HL-60 (cell line): ENCODE measurements at regions not wholly inside any gene's neighbourhood (a gene's known extent, or its start where the extent isn't known, plus 50 kb on each side); places are given as distances from the start of the nearest gene placed in this dataset.
"Not testable (repeated sequence)": the region's sequence is repeated elsewhere in the genome, so short reads cannot be mapped to it uniquely, and the experiment has no call there.

Source experiments
- DNase-seq, 2 experiments: peaks; one replicate each; pipeline ENCODE4 v3.0.0-alpha.2; 2010 to 2020; ENCODE audit warnings: low read depth in 1 of 2, low spot score in 1 of 2
- H3K27ac ChIP-seq: fragments of 250-450 bp; sonication (Bioruptor Pico); replicated peaks from 2 replicates; pipeline ENCODE4 v1.5.1; 2020; ENCODE audit warnings: mild to moderate bottlenecking, moderate library complexity
- H3K27me3 ChIP-seq: fragments of 250-450 bp; sonication (Bioruptor Pico); 2 replicates; pipeline ENCODE4 v1.5.1; 2021; ENCODE audit warnings: mild to moderate bottlenecking, moderate library complexity; ENCODE audit not compliant: insufficient read depth, poor library complexity, severe bottlenecking
- H3K4me3 ChIP-seq: replicated peaks from 2 replicates; pipeline ENCODE4 v1.5.1; 2011; ENCODE audit warnings: mild to moderate bottlenecking, control low read depth, low read length; ENCODE audit not compliant: insufficient read depth
- GABPA ChIP-seq: IDR thresholded peaks from 2 replicates; pipeline ENCODE4 v1.6.1; 2012; ENCODE audit warnings: low read depth
- POLR2AphosphoS5 ChIP-seq: IDR thresholded peaks from 2 replicates; pipeline ENCODE4 v1.6.1; 2012; ENCODE audit warnings: low read depth
- SPI1 ChIP-seq: IDR thresholded peaks from 2 replicates; pipeline ENCODE4 v1.6.1; 2012; ENCODE audit warnings: low read depth, mild to moderate bottlenecking, borderline replicate concordance
- TF ChIP-seq, protein P1 (sequence below): IDR thresholded peaks from 2 replicates; pipeline ENCODE4 v1.6.1; 2012; ENCODE audit warnings: low read depth; ENCODE audit not compliant: insufficient replicate concordance
- TF ChIP-seq, protein P2 (sequence below): IDR thresholded peaks from one replicate; pipeline ENCODE4 v1.5.1; 2011; ENCODE audit warnings: low read length, control low read depth, inconsistent platforms; ENCODE audit not compliant: insufficient read depth

DNA sequence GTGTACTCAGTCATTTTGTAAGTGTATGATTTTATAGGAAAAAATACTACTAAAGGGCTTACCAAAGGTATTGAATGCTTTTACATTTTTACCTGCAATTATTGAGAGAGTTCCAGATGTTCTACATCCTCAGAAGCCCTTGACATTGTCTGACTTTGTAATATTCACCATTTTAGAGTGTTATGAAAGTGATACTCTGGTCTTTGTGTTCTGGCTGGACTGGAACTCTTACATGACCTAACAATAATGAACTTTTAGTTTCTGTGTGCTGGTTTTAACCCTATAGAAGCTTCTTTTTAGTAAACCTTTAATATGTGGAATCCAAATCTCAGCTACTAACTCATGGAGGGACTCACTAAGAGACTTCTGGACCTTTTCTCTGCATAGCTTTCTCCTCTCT is 478.8 kb upstream of the SPANXN1 start:
- H3K4me3 ChIP-seq: no peak overlapping the region
- H3K27me3 ChIP-seq: no peaks in the 10 kb centered on the region
- TF ChIP-seq, protein P1, sequence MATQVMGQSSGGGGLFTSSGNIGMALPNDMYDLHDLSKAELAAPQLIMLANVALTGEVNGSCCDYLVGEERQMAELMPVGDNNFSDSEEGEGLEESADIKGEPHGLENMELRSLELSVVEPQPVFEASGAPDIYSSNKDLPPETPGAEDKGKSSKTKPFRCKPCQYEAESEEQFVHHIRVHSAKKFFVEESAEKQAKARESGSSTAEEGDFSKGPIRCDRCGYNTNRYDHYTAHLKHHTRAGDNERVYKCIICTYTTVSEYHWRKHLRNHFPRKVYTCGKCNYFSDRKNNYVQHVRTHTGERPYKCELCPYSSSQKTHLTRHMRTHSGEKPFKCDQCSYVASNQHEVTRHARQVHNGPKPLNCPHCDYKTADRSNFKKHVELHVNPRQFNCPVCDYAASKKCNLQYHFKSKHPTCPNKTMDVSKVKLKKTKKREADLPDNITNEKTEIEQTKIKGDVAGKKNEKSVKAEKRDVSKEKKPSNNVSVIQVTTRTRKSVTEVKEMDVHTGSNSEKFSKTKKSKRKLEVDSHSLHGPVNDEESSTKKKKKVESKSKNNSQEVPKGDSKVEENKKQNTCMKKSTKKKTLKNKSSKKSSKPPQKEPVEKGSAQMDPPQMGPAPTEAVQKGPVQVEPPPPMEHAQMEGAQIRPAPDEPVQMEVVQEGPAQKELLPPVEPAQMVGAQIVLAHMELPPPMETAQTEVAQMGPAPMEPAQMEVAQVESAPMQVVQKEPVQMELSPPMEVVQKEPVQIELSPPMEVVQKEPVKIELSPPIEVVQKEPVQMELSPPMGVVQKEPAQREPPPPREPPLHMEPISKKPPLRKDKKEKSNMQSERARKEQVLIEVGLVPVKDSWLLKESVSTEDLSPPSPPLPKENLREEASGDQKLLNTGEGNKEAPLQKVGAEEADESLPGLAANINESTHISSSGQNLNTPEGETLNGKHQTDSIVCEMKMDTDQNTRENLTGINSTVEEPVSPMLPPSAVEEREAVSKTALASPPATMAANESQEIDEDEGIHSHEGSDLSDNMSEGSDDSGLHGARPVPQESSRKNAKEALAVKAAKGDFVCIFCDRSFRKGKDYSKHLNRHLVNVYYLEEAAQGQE: no peak
- TF ChIP-seq SPI1 (no peak), GABPA (no peak), POLR2AphosphoS5 (no peak)
- TF ChIP-seq, protein P2, sequence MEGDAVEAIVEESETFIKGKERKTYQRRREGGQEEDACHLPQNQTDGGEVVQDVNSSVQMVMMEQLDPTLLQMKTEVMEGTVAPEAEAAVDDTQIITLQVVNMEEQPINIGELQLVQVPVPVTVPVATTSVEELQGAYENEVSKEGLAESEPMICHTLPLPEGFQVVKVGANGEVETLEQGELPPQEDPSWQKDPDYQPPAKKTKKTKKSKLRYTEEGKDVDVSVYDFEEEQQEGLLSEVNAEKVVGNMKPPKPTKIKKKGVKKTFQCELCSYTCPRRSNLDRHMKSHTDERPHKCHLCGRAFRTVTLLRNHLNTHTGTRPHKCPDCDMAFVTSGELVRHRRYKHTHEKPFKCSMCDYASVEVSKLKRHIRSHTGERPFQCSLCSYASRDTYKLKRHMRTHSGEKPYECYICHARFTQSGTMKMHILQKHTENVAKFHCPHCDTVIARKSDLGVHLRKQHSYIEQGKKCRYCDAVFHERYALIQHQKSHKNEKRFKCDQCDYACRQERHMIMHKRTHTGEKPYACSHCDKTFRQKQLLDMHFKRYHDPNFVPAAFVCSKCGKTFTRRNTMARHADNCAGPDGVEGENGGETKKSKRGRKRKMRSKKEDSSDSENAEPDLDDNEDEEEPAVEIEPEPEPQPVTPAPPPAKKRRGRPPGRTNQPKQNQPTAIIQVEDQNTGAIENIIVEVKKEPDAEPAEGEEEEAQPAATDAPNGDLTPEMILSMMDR: no peak
- no peak overlapping the region for H3K27ac ChIP-seq
- DNase-seq: no peak

DNA sequence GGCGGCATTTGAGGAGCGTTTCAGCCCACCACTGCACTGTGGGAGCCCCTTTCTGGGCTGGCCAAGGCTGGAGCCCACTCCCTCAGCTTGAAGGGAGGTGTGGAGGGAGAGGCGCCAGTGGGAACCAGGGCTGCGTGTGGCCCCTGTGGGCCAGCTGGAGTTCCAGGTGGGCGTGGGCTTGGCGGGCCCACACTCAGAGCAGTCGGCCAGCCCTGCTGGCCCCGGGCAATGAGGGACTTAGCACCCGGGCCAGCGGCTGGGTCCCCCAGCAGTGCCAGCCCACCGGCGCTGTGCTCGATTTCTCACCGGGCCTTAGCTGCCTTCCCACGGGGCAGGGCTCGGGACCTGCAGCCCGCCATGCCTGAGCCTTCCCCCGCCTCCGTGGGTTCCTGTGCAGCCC is 463.8 kb upstream of the SPANXN1 start:
- not testable (repeated sequence) for H3K27me3 ChIP-seq, DNase-seq, H3K27ac ChIP-seq, H3K4me3 ChIP-seq

DNA sequence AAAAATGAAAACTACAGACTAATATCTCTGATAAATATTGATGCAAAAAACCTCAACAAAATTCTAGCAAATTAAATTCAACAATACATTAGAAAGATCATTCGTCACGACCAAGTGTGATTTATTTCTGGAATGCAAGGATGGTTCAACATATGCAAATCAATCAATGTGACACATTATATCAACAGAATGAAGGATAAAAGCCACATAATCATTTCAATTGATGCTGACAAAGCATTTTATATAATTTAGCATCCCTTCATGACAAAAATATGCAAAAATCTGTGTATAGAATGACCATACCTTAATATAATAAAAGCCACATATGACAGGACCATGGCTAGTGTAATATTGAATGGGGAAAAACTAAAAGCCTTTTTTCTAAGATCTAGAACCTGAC is 457.2 kb upstream of the SPANXN1 start:
- DNase-seq: no peak
- no peak for TF ChIP-seq GABPA
- no peak for TF ChIP-seq POLR2AphosphoS5
- TF ChIP-seq, protein P1: no peak
- TF ChIP-seq SPI1: no peak
- TF ChIP-seq, protein P2: no peak
- Histone ChIP-seq H3K27me3 (no peaks in the 10 kb centered on the region), H3K4me3 (no peak overlapping the region), H3K27ac (no peak overlapping the region)

DNA sequence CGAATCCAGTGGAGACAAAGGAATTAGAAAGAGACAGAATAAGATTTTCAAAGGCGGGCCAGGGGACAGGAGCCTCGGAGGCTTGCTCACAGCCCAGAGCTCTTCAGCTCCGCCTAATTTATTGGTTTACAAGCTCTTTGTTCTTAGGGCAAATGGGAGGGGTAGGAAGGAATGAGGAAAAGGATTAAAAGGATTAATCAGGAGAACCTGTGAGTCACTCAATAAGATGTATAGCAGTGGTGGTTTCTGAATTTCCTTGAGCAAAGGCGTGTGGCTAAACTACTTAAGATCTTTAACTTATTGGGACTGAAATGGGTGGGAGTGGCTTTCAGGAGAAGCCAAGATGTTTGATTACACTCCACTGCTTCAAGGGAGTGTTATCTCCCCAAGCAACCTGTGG is 456.0 kb upstream of the SPANXN1 start:
- no peak overlapping the region for H3K27ac ChIP-seq
- no peak for DNase-seq
- TF ChIP-seq, protein P1: no peak
- TF ChIP-seq, protein P2: no peak
- TF ChIP-seq POLR2AphosphoS5 (no peak), SPI1 (no peak), GABPA (no peak)

More for the DNA sequence above, 456.0 kb upstream of the SPANXN1 start:
- Histone ChIP-seq H3K27me3 (no peaks in the 10 kb centered on the region), H3K4me3 (no peak overlapping the region)
